AG04449 (cell line): ENCODE measurements at regions not wholly inside any gene's neighbourhood (a gene's known extent, or its start where the extent isn't known, plus 50 kb on each side); places are given as distances from the start of the nearest gene placed in this dataset.

ENCODE experiments used
- CTCF ChIA-PET: fragments of 350-600 bp; formaldehyde crosslinking; extraction: SDS; loops from one replicate; lab custom pipeline; 2021; ENCODE audit warnings: antibody characterized with exemption; lab: Yijun Ruan, JAX
- POLR2A ChIA-PET: fragments of 400-600, 350-600 bp; formaldehyde crosslinking; extraction: SDS; loops from one replicate; lab custom pipeline; 2020; ENCODE audit warnings: antibody characterized with exemption, inconsistent platforms; lab: Yijun Ruan, JAX
- DNase-seq: peaks from one replicate; pipeline ENCODE4 v3.0.0-alpha.2; 2010; ENCODE audit warnings: low read depth, low spot score
- H3K4me3 ChIP-seq: 2 replicates; pipeline ENCODE4 v1.5.1; 2011; ENCODE audit warnings: low read depth, mild to moderate bottlenecking, control low read depth, low read length
- CTCF ChIP-seq: IDR thresholded peaks from one replicate; pipeline ENCODE4 v1.5.1; 2011; ENCODE audit warnings: mild to moderate bottlenecking, moderate library complexity, low read length, control low read depth, inconsistent platforms; ENCODE audit not compliant: insufficient read depth; ENCODE audit errors: missing control alignments

GRCh38 chr3:56886314-56886713 is 84.6 kb upstream of the ARHGEF3 start:
- DNase-seq = no peak
- ChIA-PET CTCF (no interaction called here), POLR2A (no interaction called here)
- H3K4me3 ChIP-seq = no peak overlapping the region
- no peak for TF ChIP-seq CTCF

DNA sequence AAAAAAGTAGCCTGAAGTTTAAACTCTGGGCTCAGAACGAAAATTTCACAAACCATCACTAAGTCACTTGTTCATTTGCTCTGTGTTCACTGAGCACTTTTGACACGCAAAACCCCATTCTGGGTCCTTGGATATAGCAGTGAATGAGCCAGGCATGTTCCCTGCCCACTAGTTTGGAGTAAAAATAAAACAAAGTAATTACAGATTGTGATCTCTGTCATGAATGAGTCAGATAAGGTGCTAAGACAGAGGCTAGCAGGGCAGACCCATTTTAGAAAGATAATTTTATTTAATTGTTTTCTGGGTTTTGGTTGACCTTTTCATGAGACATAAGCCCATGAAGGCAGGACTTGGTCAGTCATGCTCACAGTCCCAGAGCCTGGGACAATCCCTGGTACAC is 84.1 kb upstream of the ARHGEF3 start:
- ChIA-PET CTCF (interaction anchor here (1.0 kb wide), 1 partner anchor 86 kb away, joined by 3 read pairs; no protein-coding TSS in a partner anchor), POLR2A (no interaction called here)
- DNase-seq = no peak
- no peak for TF ChIP-seq CTCF
- no peak overlapping the region for H3K4me3 ChIP-seq

GRCh38 chr3:56885453-56885852 is 83.7 kb upstream of the ARHGEF3 start:
- no peak overlapping the region for H3K4me3 ChIP-seq
- ChIA-PET POLR2A (no interaction called here), CTCF (interaction anchor here (1.0 kb wide), 1 partner anchor 86 kb away, joined by 3 read pairs; no protein-coding TSS in a partner anchor)
- no peak for TF ChIP-seq CTCF
- DNase-seq = no peak

DNA sequence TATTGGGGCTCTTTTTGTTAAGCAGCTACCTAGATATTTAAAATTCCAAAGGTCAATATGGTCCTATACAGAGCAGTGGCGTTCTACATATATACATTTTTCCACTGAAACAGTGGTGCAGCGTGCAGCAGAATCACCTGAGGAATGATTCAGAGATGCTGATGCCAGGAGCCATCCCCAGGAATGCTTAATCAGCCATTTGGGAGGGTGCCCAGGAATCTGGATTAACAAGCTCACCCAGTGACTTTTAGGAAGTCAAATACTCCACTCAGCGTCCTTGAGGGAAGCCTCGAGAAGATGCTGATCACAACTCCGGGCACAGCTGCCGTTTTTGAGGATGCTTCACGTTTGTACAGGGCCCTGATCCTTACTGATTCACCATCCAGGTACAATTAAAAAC is 82.6 kb upstream of the ARHGEF3 start:
- TF ChIP-seq CTCF = no peak
- no peak overlapping the region for H3K4me3 ChIP-seq
- ChIA-PET POLR2A (no interaction called here), CTCF (no interaction called here)
- DNase-seq = no peak

GRCh38 chr3:56883828-56884227 is 82.1 kb upstream of the ARHGEF3 start:
- H3K4me3 ChIP-seq = no peak overlapping the region
- DNase-seq = no peak
- POLR2A ChIA-PET = no interaction called here
- CTCF ChIA-PET = no interaction called here
- TF ChIP-seq CTCF = no peak

DNA sequence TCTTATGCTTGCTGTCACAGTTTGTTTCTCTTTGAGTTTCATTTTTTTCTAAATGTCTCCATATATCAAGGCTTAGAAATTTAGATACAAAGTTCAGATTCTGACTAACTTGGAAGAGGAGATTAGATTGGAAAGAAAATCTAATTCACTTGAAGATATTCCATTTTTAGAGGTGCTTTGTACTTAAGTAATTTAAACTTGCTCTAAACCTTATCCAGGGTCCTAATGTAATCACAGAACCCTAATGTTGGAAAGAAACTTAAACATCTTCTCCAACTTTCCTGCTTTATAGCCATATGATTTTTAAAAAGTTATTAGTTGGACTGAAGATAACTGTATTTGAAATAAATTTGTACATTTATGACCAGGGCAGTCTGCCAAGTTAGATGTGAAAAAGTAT is 81.1 kb upstream of the ARHGEF3 start:
- ChIA-PET POLR2A (no interaction called here), CTCF (no interaction called here)
- H3K4me3 ChIP-seq = no peak overlapping the region
- no peak for DNase-seq
- TF ChIP-seq CTCF = no peak
